Prostate gland (tissue), 2 donors: ENCODE measurements at regions not wholly inside any gene's neighbourhood (a gene's known extent, or its start where the extent isn't known, plus 50 kb on each side); places are given as distances from the start of the nearest gene placed in this dataset.
A peak's percentile ranks its signal among the peaks of the same experiment; 100 is the strongest.

Experiments used
- DNase-seq: peaks from one replicate; pipeline ENCODE4 v3.0.0-alpha.2; 2019; ENCODE audit warnings: low spot score
- H3K27ac ChIP-seq, 2 donors: fragments of 200-600 bp; sonication (generic); 2 replicates each; pipeline ENCODE4 v1.5.1; 2017 to 2019
- H3K27me3 ChIP-seq: fragments of 200-600 bp; sonication (generic); replicated peaks from 2 replicates; pipeline ENCODE4 v1.5.1; 2019; ENCODE audit not compliant: insufficient read depth
- H3K36me3 ChIP-seq, 2 donors: fragments of 200-600 bp; sonication (generic); 1 replicate in 1 of 2; 2 replicates in 1 of 2; pipeline versions ENCODE4 v1.5.1 to v1.8.1; 2017 to 2019
- H3K4me1 ChIP-seq: fragments of 200-600 bp; sonication (generic); replicated peaks from 2 replicates; pipeline ENCODE4 v1.5.1; 2019
- H3K4me3 ChIP-seq, 2 donors: fragments of 200-600 bp; sonication (generic); 2 replicates each; pipeline ENCODE4 v1.5.1; 2017 to 2019
- H3K9me3 ChIP-seq: fragments of 200-600 bp; sonication (generic); 2 replicates; pipeline ENCODE4 v1.5.1; 2017
- POLR2A ChIP-seq: fragments of 450-650 bp; IDR thresholded peaks from one replicate; pipeline ENCODE4 v1.6.1; 2016; ENCODE audit warnings: antibody characterized with exemption, mild to moderate bottlenecking
- POLR2AphosphoS5 ChIP-seq: sonication (generic); formaldehyde crosslinking; IDR thresholded peaks from one replicate; pipeline ENCODE4 v1.6.1; 2017; ENCODE audit warnings: antibody characterized with exemption
- WGBS: methylation state at CpG from one replicate; pipeline ENCODE4 v1.1.5; 2018; 5-methylcytosine and 5-hydroxymethylcytosine counted together
- intact Hi-C: fragments of 100-400 bp; cut with DNase I; formaldehyde crosslinking; loops from one replicate; pipeline ENCODE4 v1.14.2; 2022
- TF ChIP-seq, protein P1 (sequence below), 4 experiments: fragments of 200-600 bp in 2 of 4; fragments of 450-650 bp in 2 of 4; sonication (generic) in 2 of 4; IDR thresholded peaks; 1 replicate in 3 of 4; 2 replicates in 1 of 4; pipeline ENCODE4 v1.5.1; 2016 to 2019; ENCODE audit warnings: antibody characterized with exemption in 4 of 4, mild to moderate bottlenecking in 2 of 4, moderate library complexity in 2 of 4

DNA sequence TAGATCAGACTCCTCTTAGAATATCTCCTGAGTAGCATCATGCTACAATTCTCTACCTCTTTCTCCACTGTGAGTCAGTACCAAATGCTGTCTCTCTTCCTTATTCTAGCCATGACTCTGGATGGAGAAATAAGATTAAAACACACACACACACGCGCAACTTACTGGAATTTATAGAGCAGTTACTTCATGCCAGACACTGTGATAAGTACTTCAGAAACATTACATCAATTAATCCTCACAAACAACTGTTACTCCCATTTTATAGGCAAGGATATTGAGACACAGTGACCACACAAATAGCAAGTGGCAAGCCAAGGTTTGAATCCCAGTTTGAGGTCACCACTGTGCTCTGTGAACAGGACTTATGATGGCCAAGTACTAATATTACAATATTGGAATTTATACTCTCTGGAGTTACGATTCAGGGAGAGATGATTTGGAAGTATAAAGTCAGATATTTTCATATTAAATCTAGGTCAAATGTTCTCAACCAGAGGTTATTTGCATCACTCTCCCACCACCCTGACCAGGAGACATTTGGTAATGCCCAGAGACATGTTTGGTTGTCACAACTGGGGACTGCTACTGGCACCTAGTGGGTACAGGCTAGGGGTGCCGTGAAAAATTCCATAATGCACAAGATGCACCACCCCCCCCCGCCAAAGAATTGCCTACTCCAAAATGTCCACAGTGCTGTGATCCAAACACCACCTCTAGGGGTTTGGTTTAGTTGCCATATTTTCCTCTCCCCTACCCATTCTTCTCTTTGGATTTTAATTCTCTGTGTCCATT is 221.6 kb downstream of the LTN1 start:
- TF ChIP-seq POLR2A (no peak), POLR2AphosphoS5 (no peak)
- TF ChIP-seq, protein P1, sequence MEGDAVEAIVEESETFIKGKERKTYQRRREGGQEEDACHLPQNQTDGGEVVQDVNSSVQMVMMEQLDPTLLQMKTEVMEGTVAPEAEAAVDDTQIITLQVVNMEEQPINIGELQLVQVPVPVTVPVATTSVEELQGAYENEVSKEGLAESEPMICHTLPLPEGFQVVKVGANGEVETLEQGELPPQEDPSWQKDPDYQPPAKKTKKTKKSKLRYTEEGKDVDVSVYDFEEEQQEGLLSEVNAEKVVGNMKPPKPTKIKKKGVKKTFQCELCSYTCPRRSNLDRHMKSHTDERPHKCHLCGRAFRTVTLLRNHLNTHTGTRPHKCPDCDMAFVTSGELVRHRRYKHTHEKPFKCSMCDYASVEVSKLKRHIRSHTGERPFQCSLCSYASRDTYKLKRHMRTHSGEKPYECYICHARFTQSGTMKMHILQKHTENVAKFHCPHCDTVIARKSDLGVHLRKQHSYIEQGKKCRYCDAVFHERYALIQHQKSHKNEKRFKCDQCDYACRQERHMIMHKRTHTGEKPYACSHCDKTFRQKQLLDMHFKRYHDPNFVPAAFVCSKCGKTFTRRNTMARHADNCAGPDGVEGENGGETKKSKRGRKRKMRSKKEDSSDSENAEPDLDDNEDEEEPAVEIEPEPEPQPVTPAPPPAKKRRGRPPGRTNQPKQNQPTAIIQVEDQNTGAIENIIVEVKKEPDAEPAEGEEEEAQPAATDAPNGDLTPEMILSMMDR (IDR thresholded peaks at IDR 0.05) = no peak
- H3K36me3 ChIP-seq = no peaks in the 10 kb centered on the region
- no peaks in the 10 kb centered on the region for H3K27me3 ChIP-seq
- H3K9me3 ChIP-seq = no peaks in the 10 kb centered on the region
- no peak for DNase-seq
- no peak overlapping the region for H3K4me3 ChIP-seq
- WGBS = 62% methylated on average over 5 of the region's 5 CpGs
- H3K4me1 ChIP-seq = no peaks in the 10 kb centered on the region
- H3K27ac ChIP-seq = peak overlapping the region; percentile 37 to 49
- intact Hi-C loops = loop anchor here (5.0 kb wide), 1 partner anchor 116 kb away; a partner anchor contains a TSS

DNA sequence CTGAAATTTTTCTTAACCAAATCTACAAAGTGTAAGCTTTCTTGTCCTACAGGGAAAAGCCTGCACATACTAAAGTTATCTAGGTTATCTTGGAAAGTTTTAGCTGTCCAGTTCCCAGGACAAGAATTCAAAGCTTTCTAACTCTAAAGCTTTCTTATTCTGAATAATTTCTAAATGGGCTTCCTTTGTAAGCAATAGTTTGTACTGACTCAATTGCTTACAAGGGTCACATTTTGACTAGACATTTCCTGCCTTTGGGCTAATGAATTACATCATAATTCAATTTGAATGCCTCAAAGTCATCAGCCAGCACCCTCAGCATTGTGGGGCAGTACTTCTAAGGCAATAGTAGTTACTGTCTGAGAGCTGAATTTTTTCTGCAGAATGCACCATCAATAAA is 223.0 kb downstream of the LTN1 start:
- intact Hi-C loops = loop anchor here (5.0 kb wide), 1 partner anchor 118 kb away; a partner anchor contains a TSS
- DNase-seq = no peak
- H3K4me3 ChIP-seq = no peak overlapping the region
- H3K27ac ChIP-seq = peak overlapping the region; percentile 37 to 49
- TF ChIP-seq POLR2AphosphoS5 = no peak
- TF ChIP-seq, protein P1 (IDR thresholded peaks at IDR 0.05) = no peak
- no peak for TF ChIP-seq POLR2A
- H3K9me3 ChIP-seq = no peaks in the 10 kb centered on the region
- no peaks in the 10 kb centered on the region for H3K4me1 ChIP-seq
- H3K27me3 ChIP-seq = no peaks in the 10 kb centered on the region
- H3K36me3 ChIP-seq = no peaks in the 10 kb centered on the region

DNA sequence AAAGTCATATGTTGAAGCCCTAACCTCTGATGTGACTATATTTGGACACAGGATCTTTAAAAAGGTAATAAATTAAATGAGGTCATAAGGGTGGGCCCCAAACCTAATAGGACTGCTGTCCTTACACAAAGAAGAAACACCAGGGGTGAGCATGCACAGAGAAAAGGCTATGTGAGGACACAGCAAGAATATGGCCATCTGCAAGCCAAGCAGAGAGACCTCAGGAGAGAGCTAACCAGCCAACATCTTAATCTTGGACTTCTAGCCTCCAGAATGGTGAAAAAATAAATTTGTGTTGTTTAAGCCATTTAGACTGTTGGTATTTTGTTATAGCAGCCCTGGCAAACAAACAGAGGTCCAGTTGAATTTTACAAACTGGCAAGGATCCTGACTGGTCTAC is 223.9 kb downstream of the LTN1 start:
- intact Hi-C loops = no loop called here

DNA sequence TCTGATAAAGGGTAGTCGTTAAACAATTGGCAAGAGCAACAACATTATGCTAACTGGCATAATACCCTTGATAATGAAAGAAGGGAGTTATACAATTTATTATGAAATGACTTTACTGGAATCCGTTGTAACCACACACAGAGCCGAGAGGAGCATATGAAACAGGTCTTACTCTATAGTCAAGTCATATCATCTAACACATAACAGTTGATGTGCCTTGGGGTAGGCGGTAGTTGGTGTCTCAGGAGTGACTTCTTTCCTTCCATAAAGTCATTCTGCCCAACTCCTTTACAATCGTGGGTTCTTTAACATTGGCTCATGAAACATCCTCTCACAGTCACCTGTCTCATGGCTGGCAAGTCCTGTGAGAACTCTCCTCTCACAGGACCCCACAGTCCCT is 225.2 kb downstream of the LTN1 start:
- TF ChIP-seq POLR2AphosphoS5 (no peak), POLR2A (no peak)
- TF ChIP-seq, protein P1 (IDR thresholded peaks at IDR 0.05) = no peak
- no peaks in the 10 kb centered on the region for H3K27me3 ChIP-seq
- DNase-seq = no peak
- H3K9me3 ChIP-seq = no peaks in the 10 kb centered on the region
- no peaks in the 10 kb centered on the region for H3K4me1 ChIP-seq
- H3K36me3 ChIP-seq = no peaks in the 10 kb centered on the region
- intact Hi-C loops = no loop called here
- no peak overlapping the region for H3K27ac ChIP-seq
- WGBS = 79% methylated on average over 5 of the region's 5 CpGs
- H3K4me3 ChIP-seq = no peak overlapping the region

More for the DNA sequence above, 223.9 kb downstream of the LTN1 start:
- TF ChIP-seq POLR2AphosphoS5 = no peak
- no peak for TF ChIP-seq POLR2A
- TF ChIP-seq, protein P1 (IDR thresholded peaks at IDR 0.05) = no peak
- no peaks in the 10 kb centered on the region for H3K36me3 ChIP-seq
- no peak for DNase-seq
- H3K27me3 ChIP-seq = no peaks in the 10 kb centered on the region
- H3K4me1 ChIP-seq = no peaks in the 10 kb centered on the region
- H3K4me3 ChIP-seq = no peak overlapping the region
- H3K27ac ChIP-seq = no peak overlapping the region
- no peaks in the 10 kb centered on the region for H3K9me3 ChIP-seq

DNA sequence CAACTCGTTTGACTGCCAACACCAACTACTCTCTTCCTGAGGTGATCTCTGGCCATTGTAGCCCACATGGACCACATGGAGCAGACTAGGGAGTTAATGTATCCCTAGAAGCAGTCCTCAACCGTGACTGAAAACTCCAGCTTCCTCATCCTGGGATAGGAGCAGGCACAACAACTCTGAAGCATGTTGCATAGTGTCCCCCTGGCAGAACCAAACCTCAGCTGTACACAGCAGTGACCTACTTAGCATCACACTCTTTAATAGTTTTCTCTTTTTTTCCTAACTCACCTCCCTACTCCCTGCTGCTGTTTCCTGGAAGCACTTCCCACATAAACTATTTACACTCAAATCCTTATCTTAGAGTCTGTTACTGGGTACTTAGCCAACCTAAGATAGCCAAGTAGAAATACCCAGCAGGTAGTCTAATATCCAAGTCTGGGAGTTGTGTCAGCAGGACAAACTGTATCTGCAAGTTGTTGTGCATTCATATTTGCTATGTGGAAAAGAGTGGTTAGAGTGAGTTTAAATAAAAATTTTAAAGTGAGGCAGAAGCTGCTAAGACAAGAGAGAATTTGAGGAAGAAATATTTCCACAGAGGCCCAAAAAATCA is 228.8 kb downstream of the LTN1 start:
- no peaks in the 10 kb centered on the region for H3K27me3 ChIP-seq
- WGBS = 49% methylated on average over 2 of the region's 2 CpGs
- H3K4me3 ChIP-seq = no peak overlapping the region
- no peaks in the 10 kb centered on the region for H3K36me3 ChIP-seq
- DNase-seq = no peak
- intact Hi-C loops = no loop called here
- no peak overlapping the region for H3K27ac ChIP-seq
- H3K9me3 ChIP-seq = no peaks in the 10 kb centered on the region
- TF ChIP-seq POLR2A (no peak), POLR2AphosphoS5 (no peak)
- TF ChIP-seq, protein P1 (IDR thresholded peaks at IDR 0.05) = no peak
- no peaks in the 10 kb centered on the region for H3K4me1 ChIP-seq
